SK-N-SH (cell line): ENCODE measurements at regions not wholly inside any gene's neighbourhood (a gene's known extent, or its start where the extent isn't known, plus 50 kb on each side); places are given as distances from the start of the nearest gene placed in this dataset.

ENCODE experiments used
- CTCF ChIA-PET: fragments of 300-600, 350-600 bp; formaldehyde crosslinking; extraction: SDS; loops from one replicate; lab custom pipeline; 2021; lab: Yijun Ruan, JAX
- POLR2A ChIA-PET: fragments of 350-600 bp; sonication (Branson Sonifier 250); formaldehyde crosslinking; extraction: SDS; loops from one replicate; lab custom pipeline; 2020; ENCODE audit warnings: antibody characterized with exemption, inconsistent platforms; lab: Yijun Ruan, JAX
- DNase-seq: peaks from one replicate; pipeline ENCODE4 v3.0.0; 2012
- H2AFZ ChIP-seq: fragments of 200-600 bp; sonication (generic); 2 replicates; pipeline ENCODE4 v1.8.1; 2016; ENCODE audit warnings: antibody characterized with exemption, mild to moderate bottlenecking, low read depth
- H3F3A ChIP-seq: fragments of 200-600 bp; sonication (generic); replicated peaks from 2 replicates; pipeline ENCODE3; 2016; ENCODE audit warnings: antibody characterized with exemption, mild to moderate bottlenecking; ENCODE audit not compliant: insufficient read depth
- H3K27ac ChIP-seq, 2 experiments: fragments of 200-500 bp in 1 of 2; fragments of 200-600 bp in 1 of 2; sonication (Bioruptor generic) in 1 of 2; sonication (generic), shearing (Covaris generic) in 1 of 2; 2 replicates each; pipeline versions ENCODE4 v1.5.1 to v1.6.1; 2014 to 2016; ENCODE audit warnings: low read depth in 2 of 2, inconsistent platforms in 1 of 2, low read length in 1 of 2, mild to moderate bottlenecking in 1 of 2, mixed read lengths in 1 of 2
- H3K27me3 ChIP-seq: fragments of 200-600 bp; sonication (generic), shearing (Covaris generic); 2 replicates; pipeline ENCODE4 v1.6.1; 2016; ENCODE audit warnings: mixed run types; ENCODE audit not compliant: insufficient read depth
- H3K36me3 ChIP-seq, 2 experiments: fragments of 200-500 bp in 1 of 2; fragments of 200-600 bp in 1 of 2; sonication (Bioruptor generic) in 1 of 2; sonication (generic) in 1 of 2; replicated peaks in 1 of 2; 2 replicates each; pipeline versions ENCODE3 to v1.5.1; 2014 to 2016; ENCODE audit warnings: low read length in 1 of 2, mild to moderate bottlenecking in 1 of 2; ENCODE audit not compliant: insufficient read depth in 2 of 2, control insufficient read depth in 1 of 2
- H3K4me1 ChIP-seq, 2 experiments: fragments of 200-500 bp in 1 of 2; fragments of 200-600 bp in 1 of 2; sonication (Bioruptor generic) in 1 of 2; sonication (generic), shearing (Covaris generic) in 1 of 2; 2 replicates each; pipeline versions ENCODE4 v1.5.1 to v1.6.1; 2014 to 2016; ENCODE audit warnings: low read depth in 1 of 2, low read length in 1 of 2, mixed run types in 1 of 2; ENCODE audit not compliant: insufficient read depth in 2 of 2, control insufficient read depth in 1 of 2
- H3K4me2 ChIP-seq: fragments of 200-600 bp; sonication (generic), shearing (Covaris generic); 2 replicates; pipeline ENCODE4 v1.6.1; 2017; ENCODE audit warnings: mixed run types
- H3K4me3 ChIP-seq, 2 experiments: fragments of 200-500 bp in 1 of 2; fragments of 200-600 bp in 1 of 2; sonication (Bioruptor generic) in 1 of 2; sonication (generic), shearing (Covaris generic) in 1 of 2; 2 replicates each; pipeline versions ENCODE4 v1.5.1 to v1.8.1; 2014 to 2016; ENCODE audit warnings: low read depth in 2 of 2, inconsistent platforms in 1 of 2, low read length in 1 of 2, mild to moderate bottlenecking in 1 of 2, mixed read lengths in 1 of 2, moderate library complexity in 1 of 2
- H3K79me2 ChIP-seq: fragments of 200-600 bp; sonication (generic); 2 replicates; pipeline ENCODE4 v1.8.1; 2017; ENCODE audit warnings: mild to moderate bottlenecking; ENCODE audit not compliant: insufficient read depth
- H3K9ac ChIP-seq: fragments of 200-600 bp; sonication (generic); 2 replicates; pipeline ENCODE4 v1.6.1; 2017; ENCODE audit warnings: mixed run types
- H3K9me2 ChIP-seq: fragments of 200-600 bp; sonication (generic); 2 replicates; pipeline ENCODE4 v1.6.1; 2017; ENCODE audit warnings: mixed run types
- H3K9me3 ChIP-seq: fragments of 200-600 bp; sonication (generic); 2 replicates; pipeline ENCODE4 v1.6.1; 2017; ENCODE audit warnings: mixed run types, mild to moderate bottlenecking, moderate library complexity
- H4K20me1 ChIP-seq: fragments of 200-600 bp; sonication (generic); 2 replicates; pipeline ENCODE4 v1.6.1; 2017; ENCODE audit warnings: mild to moderate bottlenecking, mixed run types; ENCODE audit not compliant: insufficient read depth
- ELF1 ChIP-seq: IDR thresholded peaks from 2 replicates; pipeline ENCODE4 v1.4.0; 2012
- EZH2phosphoT487 ChIP-seq: fragments of 200-600 bp; sonication (generic); IDR thresholded peaks from 2 replicates; pipeline ENCODE4 v1.6.1; 2017; ENCODE audit warnings: low read depth, mixed run types, mild to moderate bottlenecking, antibody characterized with exemption, moderate library complexity, borderline replicate concordance
- FOSL2 ChIP-seq: IDR thresholded peaks from 2 replicates; pipeline ENCODE4 v1.4.0; 2012; ENCODE audit warnings: low read depth, mild to moderate bottlenecking, moderate library complexity, borderline replicate concordance
- FOXJ3 ChIP-seq: sonication (generic); formaldehyde crosslinking; IDR thresholded peaks from 2 replicates; pipeline ENCODE4 v1.5.1; 2020; ENCODE audit warnings: mild to moderate bottlenecking, missing genetic modification reagents
- GABPA ChIP-seq: IDR thresholded peaks from 2 replicates; pipeline ENCODE4 v1.4.0; 2012; ENCODE audit warnings: low read depth, mild to moderate bottlenecking
- GATA2 ChIP-seq: sonication (generic); formaldehyde crosslinking; IDR thresholded peaks from 2 replicates; pipeline ENCODE4 v1.5.0; 2020; ENCODE audit warnings: mild to moderate bottlenecking, missing genetic modification reagents
- JUND ChIP-seq: IDR thresholded peaks from 2 replicates; pipeline ENCODE4 v1.4.0; 2012
- MAX ChIP-seq: IDR thresholded peaks from 2 replicates; pipeline ENCODE4 v1.4.0; 2012; ENCODE audit warnings: low read depth
- MEF2A ChIP-seq: IDR thresholded peaks from 2 replicates; pipeline ENCODE4 v1.4.0; 2012; ENCODE audit warnings: low read depth, borderline replicate concordance
- MXI1 ChIP-seq: IDR thresholded peaks from 2 replicates; pipeline ENCODE4 v1.6.1; 2012; ENCODE audit warnings: mild to moderate bottlenecking, low read depth, low read length, improper control_type of control experiment
- NFIC ChIP-seq: IDR thresholded peaks from 2 replicates; pipeline ENCODE4 v1.4.0; 2012; ENCODE audit warnings: borderline replicate concordance
- RAD21 ChIP-seq: IDR thresholded peaks from 2 replicates; pipeline ENCODE4 v1.6.1; 2012; ENCODE audit warnings: mild to moderate bottlenecking, low read length
- RCOR1 ChIP-seq: fragments of 150-350 bp; IDR thresholded peaks from 2 replicates; pipeline ENCODE4 v1.6.1; 2017; ENCODE audit warnings: antibody characterized with exemption, low read length
- REST ChIP-seq: IDR thresholded peaks from 2 replicates; pipeline ENCODE4 v1.6.1; 2012; ENCODE audit warnings: mild to moderate bottlenecking, low read depth, low read length, moderate library complexity
- SMC3 ChIP-seq: IDR thresholded peaks from 2 replicates; pipeline ENCODE4 v1.6.1; 2012; ENCODE audit warnings: low read depth, low read length, improper control_type of control experiment
- TCF12 ChIP-seq: IDR thresholded peaks from 2 replicates; pipeline ENCODE4 v1.4.0; 2012
- USF2 ChIP-seq: fragments of 150-350 bp; IDR thresholded peaks from 2 replicates; pipeline ENCODE4 v1.6.1; 2017; ENCODE audit warnings: antibody characterized with exemption, low read length, low read depth, borderline replicate concordance
- ZBTB33 ChIP-seq: IDR thresholded peaks from 2 replicates; pipeline ENCODE4 v1.4.0; 2012; ENCODE audit warnings: low read depth, borderline replicate concordance
- WGBS: methylation state at CpG from one replicate; pipeline ENCODE4 v1.1.6; 2017; ENCODE audit warnings: low lambda C conversion rate; 5-methylcytosine and 5-hydroxymethylcytosine counted together
- TF ChIP-seq, protein P1 (sequence below): fragments of 150-350 bp; IDR thresholded peaks from 2 replicates; pipeline ENCODE4 v1.6.1; 2016; ENCODE audit warnings: mild to moderate bottlenecking, low read depth, low read length

DNA sequence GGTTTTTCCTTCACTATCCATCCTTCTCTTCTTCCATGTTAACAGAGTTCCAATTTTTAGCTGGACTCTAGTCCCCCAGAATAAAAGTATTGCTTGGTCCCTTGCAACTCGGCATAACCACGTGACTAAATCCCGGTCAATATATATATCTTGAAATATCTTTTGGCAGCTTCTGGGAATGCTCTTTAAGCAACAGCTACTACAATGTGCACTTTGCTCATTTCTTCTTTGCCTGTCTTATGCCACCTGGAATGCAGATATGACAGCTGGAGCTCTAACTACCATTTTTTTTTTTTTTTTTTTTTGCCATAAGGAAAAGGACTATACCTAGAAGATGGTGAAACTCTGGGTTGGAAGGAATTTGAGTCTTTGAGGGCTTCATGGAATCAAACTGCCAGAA lies 82.6 kb downstream of the GCNT4 start:
- Histone ChIP-seq H2AFZ (no peak overlapping the region), H3K79me2 (no peaks in the 10 kb centered on the region), H3K27me3 (no peaks in the 10 kb centered on the region), H3K4me3 (no peak overlapping the region), H3K4me1 (no peaks in the 10 kb centered on the region), H3F3A (no peaks in the 10 kb centered on the region), H3K27ac (no peak overlapping the region), H3K4me2 (no peak overlapping the region), H3K9ac (no peak overlapping the region), H3K9me3 (no peaks in the 10 kb centered on the region), H3K36me3 (no peaks in the 10 kb centered on the region), H4K20me1 (no peaks in the 10 kb centered on the region), H3K9me2 (no peaks in the 10 kb centered on the region)
- TF ChIP-seq USF2 = no peak
- no peak for TF ChIP-seq MXI1
- TF ChIP-seq SMC3 = no peak
- no peak for TF ChIP-seq MAX
- no peak for TF ChIP-seq ZBTB33
- no peak for TF ChIP-seq RCOR1
- DNase-seq = no peak
- WGBS = 57% methylated on average over 3 of the region's 3 CpGs
- CTCF ChIA-PET = no interaction called here
- POLR2A ChIA-PET = no interaction called here

- Histone ChIP-seq H3K4me3 (no peak overlapping the region), H3K27me3 (no peaks in the 10 kb centered on the region), H3K79me2 (no peaks in the 10 kb centered on the region), H3K9me2 (no peaks in the 10 kb centered on the region), H3K9ac (no peak overlapping the region), H3K4me2 (no peak overlapping the region), H3F3A (no peaks in the 10 kb centered on the region), H3K27ac (no peak overlapping the region), H3K36me3 (no peaks in the 10 kb centered on the region), H2AFZ (no peak overlapping the region), H3K9me3 (no peaks in the 10 kb centered on the region), H4K20me1 (no peaks in the 10 kb centered on the region), H3K4me1 (no peaks in the 10 kb centered on the region)
- ChIA-PET CTCF (interaction anchor here (1.1 kb wide), 1 partner anchor 9 kb away, joined by 3 read pairs; no protein-coding TSS in a partner anchor), POLR2A (no interaction called here)
- 56% methylated on average over 6 of the region's 6 CpGs for WGBS
- no peak for DNase-seq
- TF ChIP-seq REST (no peak), MEF2A (no peak), GABPA (no peak), JUND (no peak), RCOR1 (no peak), NFIC (no peak), FOSL2 (no peak), GATA2 (no peak), EZH2phosphoT487 (no peak), ELF1 (no peak), TCF12 (no peak), SMC3 (no peak), RAD21 (no peak), FOXJ3 (no peak)
- TF ChIP-seq, protein P1, sequence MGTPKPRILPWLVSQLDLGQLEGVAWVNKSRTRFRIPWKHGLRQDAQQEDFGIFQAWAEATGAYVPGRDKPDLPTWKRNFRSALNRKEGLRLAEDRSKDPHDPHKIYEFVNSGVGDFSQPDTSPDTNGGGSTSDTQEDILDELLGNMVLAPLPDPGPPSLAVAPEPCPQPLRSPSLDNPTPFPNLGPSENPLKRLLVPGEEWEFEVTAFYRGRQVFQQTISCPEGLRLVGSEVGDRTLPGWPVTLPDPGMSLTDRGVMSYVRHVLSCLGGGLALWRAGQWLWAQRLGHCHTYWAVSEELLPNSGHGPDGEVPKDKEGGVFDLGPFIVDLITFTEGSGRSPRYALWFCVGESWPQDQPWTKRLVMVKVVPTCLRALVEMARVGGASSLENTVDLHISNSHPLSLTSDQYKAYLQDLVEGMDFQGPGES = no peak
Measured at GRCh38 chr5:74966141-74967026, 86.0 kb downstream of the GCNT4 start.
